ENCODE measurements at regions not wholly inside any gene's neighbourhood (a gene's known extent, or its start where the extent isn't known, plus 50 kb on each side); places are given as distances from the start of the nearest gene placed in this dataset.

DNA sequence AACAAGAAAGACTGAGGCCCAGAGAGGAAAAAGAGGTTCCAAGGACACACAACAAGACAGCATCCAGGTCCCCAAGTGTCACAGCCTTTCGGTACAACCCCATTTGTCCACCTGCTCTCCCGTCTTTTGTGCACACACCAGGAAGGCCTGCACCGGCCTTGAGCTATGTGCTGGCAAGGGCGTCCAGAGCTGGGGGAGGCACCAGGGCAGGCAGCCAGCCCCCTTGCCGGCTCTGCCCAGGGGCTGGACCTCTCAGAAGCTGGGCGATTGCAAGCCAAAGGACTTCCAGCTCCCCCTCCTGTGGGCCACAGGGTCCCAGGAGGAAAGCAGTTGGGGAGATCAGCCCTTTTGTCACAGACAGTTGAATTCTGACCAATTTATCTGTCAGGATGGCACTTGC is 210.5 kb downstream of the MN1 start:
- H3K4me1 ChIP-seq: no peaks in the 10 kb centered on the region
- TF ChIP-seq, protein P1, sequence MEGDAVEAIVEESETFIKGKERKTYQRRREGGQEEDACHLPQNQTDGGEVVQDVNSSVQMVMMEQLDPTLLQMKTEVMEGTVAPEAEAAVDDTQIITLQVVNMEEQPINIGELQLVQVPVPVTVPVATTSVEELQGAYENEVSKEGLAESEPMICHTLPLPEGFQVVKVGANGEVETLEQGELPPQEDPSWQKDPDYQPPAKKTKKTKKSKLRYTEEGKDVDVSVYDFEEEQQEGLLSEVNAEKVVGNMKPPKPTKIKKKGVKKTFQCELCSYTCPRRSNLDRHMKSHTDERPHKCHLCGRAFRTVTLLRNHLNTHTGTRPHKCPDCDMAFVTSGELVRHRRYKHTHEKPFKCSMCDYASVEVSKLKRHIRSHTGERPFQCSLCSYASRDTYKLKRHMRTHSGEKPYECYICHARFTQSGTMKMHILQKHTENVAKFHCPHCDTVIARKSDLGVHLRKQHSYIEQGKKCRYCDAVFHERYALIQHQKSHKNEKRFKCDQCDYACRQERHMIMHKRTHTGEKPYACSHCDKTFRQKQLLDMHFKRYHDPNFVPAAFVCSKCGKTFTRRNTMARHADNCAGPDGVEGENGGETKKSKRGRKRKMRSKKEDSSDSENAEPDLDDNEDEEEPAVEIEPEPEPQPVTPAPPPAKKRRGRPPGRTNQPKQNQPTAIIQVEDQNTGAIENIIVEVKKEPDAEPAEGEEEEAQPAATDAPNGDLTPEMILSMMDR (IDR thresholded peaks at IDR 0.05): no peak
- no peak for TF ChIP-seq POLR2A (IDR thresholded peaks at IDR 0.05)
- no peak overlapping the region for H3K27ac ChIP-seq
- WGBS, 2 donors: 70 to 80% methylated on average over 5 to 6 of the region's 6 CpGs
- H3K36me3 ChIP-seq: no peaks in the 10 kb centered on the region
- no peaks in the 10 kb centered on the region for H3K27me3 ChIP-seq
- no peak for DNase-seq
- no peak overlapping the region for H3K4me3 ChIP-seq (replicated peaks in 1 of 3)
- no peaks in the 10 kb centered on the region for H3K9me3 ChIP-seq
- intact Hi-C loops (cut with DNase I): no loop called here

DNA sequence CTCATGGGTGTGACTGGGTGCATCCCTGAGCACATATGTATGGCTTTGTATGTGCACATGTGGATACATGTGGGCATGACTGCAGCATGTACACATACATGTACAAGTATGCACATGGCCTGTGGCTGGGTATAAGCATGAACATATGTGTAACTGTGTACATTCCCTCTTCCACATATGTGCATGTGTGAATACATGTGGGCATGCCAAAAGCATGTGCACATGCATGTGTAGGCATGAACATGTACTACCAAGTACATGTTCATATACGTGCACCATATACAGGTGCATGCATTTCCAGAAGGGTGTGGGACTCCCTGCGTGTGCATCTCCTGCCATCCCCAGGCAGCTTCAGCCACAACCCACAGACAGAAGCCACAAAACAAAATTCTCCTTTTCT is 208.2 kb downstream of the MN1 start:
- Histone ChIP-seq H3K27ac (no peak overlapping the region), H3K27me3 (no peaks in the 10 kb centered on the region), H3K36me3 (no peaks in the 10 kb centered on the region), H3K9me3 (no peaks in the 10 kb centered on the region), H3K4me3 (replicated peaks in 1 of 3) (no peak overlapping the region), H3K4me1 (no peaks in the 10 kb centered on the region)
- TF ChIP-seq, protein P1 (IDR thresholded peaks at IDR 0.05): no peak
- TF ChIP-seq POLR2A (IDR thresholded peaks at IDR 0.05): no peak
- intact Hi-C loops (cut with DNase I): no loop called here
- WGBS, 2 donors: 89 to 97% methylated on average over 2 of the region's 2 CpGs
- DNase-seq: no peak

DNA sequence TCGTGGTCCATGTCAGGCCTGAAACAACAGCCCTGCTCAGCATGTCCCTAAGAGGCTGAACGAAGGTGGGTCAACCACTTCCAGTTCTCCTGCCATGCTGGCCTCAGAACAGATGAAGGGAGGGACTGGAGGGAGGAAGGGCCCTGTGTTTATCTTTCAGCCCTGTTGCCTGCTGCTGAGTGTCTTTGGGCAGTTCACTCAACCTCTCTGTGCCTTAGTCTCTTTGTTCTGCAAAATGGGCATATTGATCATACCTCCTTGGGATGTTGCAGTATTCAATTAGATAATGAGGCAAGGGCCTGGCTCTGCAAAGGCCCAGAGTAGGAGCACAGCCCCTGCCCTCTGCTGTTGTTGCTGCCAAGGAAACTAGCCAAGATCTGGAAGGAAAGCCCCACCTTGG is 207.5 kb downstream of the MN1 start:
- no peak overlapping the region for H3K4me3 ChIP-seq (replicated peaks in 1 of 3)
- H3K36me3 ChIP-seq: no peaks in the 10 kb centered on the region
- no peaks in the 10 kb centered on the region for H3K9me3 ChIP-seq
- WGBS, 2 donors: 32 to 50% methylated on average over 2 of the region's 2 CpGs
- no peak for DNase-seq
- H3K4me1 ChIP-seq: no peaks in the 10 kb centered on the region
- TF ChIP-seq, protein P1 (IDR thresholded peaks at IDR 0.05): no peak
- TF ChIP-seq POLR2A (IDR thresholded peaks at IDR 0.05): no peak
- intact Hi-C loops (cut with DNase I): no loop called here
- no peaks in the 10 kb centered on the region for H3K27me3 ChIP-seq
- no peak overlapping the region for H3K27ac ChIP-seq

- Histone ChIP-seq H3K4me1 (no peaks in the 10 kb centered on the region), H3K36me3 (no peaks in the 10 kb centered on the region), H3K27me3 (no peaks in the 10 kb centered on the region), H3K4me3 (replicated peaks in 1 of 3) (no peak overlapping the region), H3K27ac (no peak overlapping the region), H3K9me3 (no peaks in the 10 kb centered on the region)
- no peak for DNase-seq
- WGBS, 2 donors: 94% methylated on average over 7 of the region's 7 CpGs
- TF ChIP-seq, protein P1 (IDR thresholded peaks at IDR 0.05): no peak
- TF ChIP-seq POLR2A (IDR thresholded peaks at IDR 0.05): no peak
- intact Hi-C loops (cut with DNase I): no loop called here
Observed at GRCh38 chr22:27594474-27595134, 207.0 kb downstream of the MN1 start.

DNA sequence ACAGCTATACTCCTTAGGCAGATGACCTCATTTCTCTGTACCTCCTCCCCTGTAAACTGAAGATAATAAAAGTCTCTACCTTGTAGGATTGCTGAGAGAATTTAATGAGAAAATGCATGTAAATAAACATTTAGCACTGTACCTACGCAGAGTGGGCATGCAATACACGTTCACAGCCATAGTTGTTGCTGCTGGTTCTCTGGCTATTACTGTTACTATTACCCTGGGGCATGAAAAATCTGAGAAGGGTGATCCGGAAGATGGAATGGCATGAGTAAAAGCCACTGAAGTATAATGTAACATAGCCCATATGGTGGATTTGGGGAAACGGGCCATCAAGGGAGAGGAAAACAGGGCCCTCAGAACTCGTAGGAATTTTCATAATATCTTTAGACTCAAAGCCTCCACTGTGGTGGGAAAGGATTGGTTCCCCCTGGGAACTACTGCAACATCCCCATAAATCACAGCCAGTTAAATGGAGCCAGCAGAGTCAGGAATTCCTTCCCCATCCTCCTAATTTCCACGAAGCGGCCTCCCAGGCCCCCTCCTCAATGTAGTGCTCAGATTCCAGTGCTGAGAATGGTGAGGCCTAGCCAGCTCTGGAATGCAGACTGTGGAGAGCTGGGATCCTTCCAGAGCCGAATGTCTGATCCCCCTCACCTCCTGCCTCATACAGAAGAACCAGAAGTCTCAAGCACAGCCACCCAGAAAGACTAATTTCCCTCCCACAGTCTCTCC is 205.3 kb downstream of the MN1 start:
- intact Hi-C loops (cut with DNase I): no loop called here
- TF ChIP-seq, protein P1 (IDR thresholded peaks at IDR 0.05): no peak
- no peak for TF ChIP-seq POLR2A (IDR thresholded peaks at IDR 0.05)
- Histone ChIP-seq H3K9me3 (no peaks in the 10 kb centered on the region), H3K36me3 (no peaks in the 10 kb centered on the region), H3K27me3 (no peaks in the 10 kb centered on the region), H3K4me3 (replicated peaks in 1 of 3) (no peak overlapping the region), H3K4me1 (no peaks in the 10 kb centered on the region), H3K27ac (no peak overlapping the region)
- 79 to 84% methylated on average over 8 of the region's 8 CpGs for WGBS, 2 donors
- DNase-seq: no peak
